ENCODE measurements at regions not wholly inside any gene's neighbourhood (a gene's known extent, or its start where the extent isn't known, plus 50 kb on each side); places are given as distances from the start of the nearest gene placed in this dataset.

GRCh38 chr1:244963231-244963826 is 99.0 kb upstream of the HNRNPU start (continued):
- no peak for TF ChIP-seq ZNF79 (CRISPR knock-in tag; IDR thresholded peaks at IDR 0.05; ENCODE audit: low read depth)
- 0 out of 2 replicates have a peak, but pooled peaks have one; percentile 17 for TF ChIP-seq STAT5A (IDR thresholded peaks at IDR 0.05; ENCODE audit: borderline replicate concordance, low read length)
- TF ChIP-seq NCOA4 (IDR thresholded peaks at IDR 0.05; ENCODE audit: partially characterized antibody): no peak
- no peak for TF ChIP-seq ZNF398 (CRISPR knock-in tag; IDR thresholded peaks at IDR 0.05)
- no peak for TF ChIP-seq ZNF41 (CRISPR knock-in tag; conservative IDR thresholded peaks at IDR 0.05)
- TF ChIP-seq ARHGAP35 (IDR thresholded peaks at IDR 0.05; ENCODE audit: partially characterized antibody): no peak
- TF ChIP-seq KAT8 (IDR thresholded peaks at IDR 0.05; ENCODE audit: low read depth): no peak
- no peak for TF ChIP-seq RFX1 (IDR thresholded peaks at IDR 0.05)
- 0 out of 2 replicates have a peak, but pooled peaks have one; percentile 18 for TF ChIP-seq SMAD4 (CRISPR knock-in tag; conservative IDR thresholded peaks at IDR 0.05)
- no peak for TF ChIP-seq CREB1 (IDR thresholded peaks at IDR 0.05)
- TF ChIP-seq CREB1 (CRISPR knock-in tag; IDR thresholded peaks at IDR 0.05): no peak
- TF ChIP-seq, protein P1, sequence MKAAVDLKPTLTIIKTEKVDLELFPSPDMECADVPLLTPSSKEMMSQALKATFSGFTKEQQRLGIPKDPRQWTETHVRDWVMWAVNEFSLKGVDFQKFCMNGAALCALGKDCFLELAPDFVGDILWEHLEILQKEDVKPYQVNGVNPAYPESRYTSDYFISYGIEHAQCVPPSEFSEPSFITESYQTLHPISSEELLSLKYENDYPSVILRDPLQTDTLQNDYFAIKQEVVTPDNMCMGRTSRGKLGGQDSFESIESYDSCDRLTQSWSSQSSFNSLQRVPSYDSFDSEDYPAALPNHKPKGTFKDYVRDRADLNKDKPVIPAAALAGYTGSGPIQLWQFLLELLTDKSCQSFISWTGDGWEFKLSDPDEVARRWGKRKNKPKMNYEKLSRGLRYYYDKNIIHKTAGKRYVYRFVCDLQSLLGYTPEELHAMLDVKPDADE (conservative IDR thresholded peaks at IDR 0.05; ENCODE audit: control insufficient read depth, low read depth, low read length): no peak
- TF ChIP-seq, protein P2, sequence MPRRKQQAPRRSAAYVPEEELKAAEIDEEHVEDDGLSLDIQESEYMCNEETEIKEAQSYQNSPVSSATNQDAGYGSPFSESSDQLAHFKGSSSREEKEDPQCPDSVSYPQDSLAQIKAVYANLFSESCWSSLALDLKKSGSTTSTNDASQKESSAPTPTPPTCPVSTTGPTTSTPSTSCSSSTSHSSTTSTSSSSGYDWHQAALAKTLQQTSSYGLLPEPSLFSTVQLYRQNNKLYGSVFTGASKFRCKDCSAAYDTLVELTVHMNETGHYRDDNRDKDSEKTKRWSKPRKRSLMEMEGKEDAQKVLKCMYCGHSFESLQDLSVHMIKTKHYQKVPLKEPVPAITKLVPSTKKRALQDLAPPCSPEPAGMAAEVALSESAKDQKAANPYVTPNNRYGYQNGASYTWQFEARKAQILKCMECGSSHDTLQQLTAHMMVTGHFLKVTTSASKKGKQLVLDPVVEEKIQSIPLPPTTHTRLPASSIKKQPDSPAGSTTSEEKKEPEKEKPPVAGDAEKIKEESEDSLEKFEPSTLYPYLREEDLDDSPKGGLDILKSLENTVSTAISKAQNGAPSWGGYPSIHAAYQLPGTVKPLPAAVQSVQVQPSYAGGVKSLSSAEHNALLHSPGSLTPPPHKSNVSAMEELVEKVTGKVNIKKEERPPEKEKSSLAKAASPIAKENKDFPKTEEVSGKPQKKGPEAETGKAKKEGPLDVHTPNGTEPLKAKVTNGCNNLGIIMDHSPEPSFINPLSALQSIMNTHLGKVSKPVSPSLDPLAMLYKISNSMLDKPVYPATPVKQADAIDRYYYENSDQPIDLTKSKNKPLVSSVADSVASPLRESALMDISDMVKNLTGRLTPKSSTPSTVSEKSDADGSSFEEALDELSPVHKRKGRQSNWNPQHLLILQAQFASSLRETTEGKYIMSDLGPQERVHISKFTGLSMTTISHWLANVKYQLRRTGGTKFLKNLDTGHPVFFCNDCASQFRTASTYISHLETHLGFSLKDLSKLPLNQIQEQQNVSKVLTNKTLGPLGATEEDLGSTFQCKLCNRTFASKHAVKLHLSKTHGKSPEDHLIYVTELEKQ (CRISPR knock-in tag; IDR thresholded peaks at IDR 0.05): no peak
- no peak for TF ChIP-seq L3MBTL2 (IDR thresholded peaks at IDR 0.05)
- TF ChIP-seq RERE (CRISPR knock-in tag; IDR thresholded peaks at IDR 0.05; ENCODE audit: borderline replicate concordance): no peak

All from K562 (cell line).